GM12878 (cell line): ENCODE measurements at regions not wholly inside any gene's neighbourhood (a gene's known extent, or its start where the extent isn't known, plus 50 kb on each side); places are given as distances from the start of the nearest gene placed in this dataset.

Experiments
- CBX5 ChIP-seq: sonication (generic); IDR thresholded peaks from 2 replicates; pipeline ENCODE4 v1.6.1; 2016; ENCODE audit warnings: low read depth, moderate library complexity, mild to moderate bottlenecking, inconsistent platforms
- ZNF274 ChIP-seq: IDR thresholded peaks from one replicate; pipeline ENCODE4 v1.8.0; 2011; ENCODE audit not compliant: insufficient read length, insufficient read depth

DNA sequence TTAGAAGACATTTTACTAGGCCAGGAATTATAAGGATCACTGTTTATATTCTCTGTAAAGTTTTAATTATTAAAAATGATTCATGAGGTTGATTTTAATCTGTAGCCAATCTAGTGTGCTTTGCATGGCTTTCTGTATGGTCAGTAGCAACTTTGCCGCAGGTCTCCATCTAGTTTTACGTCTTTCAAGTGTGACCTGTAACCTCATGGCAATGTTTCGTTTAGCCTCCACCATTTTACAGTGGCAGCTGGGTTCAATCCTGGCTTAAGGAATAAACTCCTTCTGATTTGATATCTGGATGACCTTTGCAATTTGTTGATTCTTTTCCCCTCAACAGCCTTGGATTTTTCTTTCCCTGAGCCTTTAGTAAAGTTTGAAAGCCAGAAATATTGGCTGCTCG lies 434.5 kb upstream of the CDH9 start:
- TF ChIP-seq CBX5 (no peak), ZNF274 (no peak)
